GM21526 (cell line): ENCODE measurements at regions not wholly inside any gene's neighbourhood (a gene's known extent, or its start where the extent isn't known, plus 50 kb on each side); places are given as distances from the start of the nearest gene placed in this dataset.
"Not testable (repeated sequence)": the region's sequence is repeated elsewhere in the genome, so short reads cannot be mapped to it uniquely, and the experiment has no call there.

ENCODE experiments used
- ATAC-seq: cut with Tn5 transposase; IDR thresholded peaks from one replicate; pipeline ENCODE4 v1.9.1; 2021; ENCODE audit warnings: moderate library complexity; ENCODE audit not compliant: unreplicated experiment, low FRiP score

- ATAC-seq, result no peak
These were observed 823.9 kb upstream of the SLITRK1 start for GRCh38 chr13:84705982-84706710.

GRCh38 chr13:84702174-84702573 is 819.9 kb upstream of the SLITRK1 start:
- ATAC-seq, result no peak

- not testable (repeated sequence) for ATAC-seq
These were observed 815.3 kb upstream of the SLITRK1 start for GRCh38 chr13:84697591-84697990.

- ATAC-seq, result no peak
These were observed 804.7 kb upstream of the SLITRK1 start for GRCh38 chr13:84686973-84687372.

- no peak for ATAC-seq
These were observed 804.2 kb upstream of the SLITRK1 start for GRCh38 chr13:84686458-84686857.

GRCh38 chr13:84684804-84685203 is 802.5 kb upstream of the SLITRK1 start:
- ATAC-seq, result no peak

GRCh38 chr13:84684048-84684662 is 801.9 kb upstream of the SLITRK1 start:
- no peak for ATAC-seq

- no peak for ATAC-seq
These were observed 801.2 kb upstream of the SLITRK1 start for GRCh38 chr13:84683448-84683847.

GRCh38 chr13:84677836-84678235 is 795.6 kb upstream of the SLITRK1 start:
- no peak for ATAC-seq

- ATAC-seq, result no peak
These were observed 790.3 kb upstream of the SLITRK1 start for GRCh38 chr13:84672616-84673015.

- no peak for ATAC-seq
These were observed 788.0 kb upstream of the SLITRK1 start for GRCh38 chr13:84670245-84670644.

- ATAC-seq, result no peak
These were observed 786.4 kb upstream of the SLITRK1 start for GRCh38 chr13:84668637-84669036.

GRCh38 chr13:84662491-84662890 is 780.2 kb upstream of the SLITRK1 start:
- ATAC-seq, result no peak

- ATAC-seq, result no peak
These were observed 779.4 kb upstream of the SLITRK1 start for GRCh38 chr13:84661718-84662117.

- no peak for ATAC-seq
These were observed 777.0 kb upstream of the SLITRK1 start for GRCh38 chr13:84659359-84659661.

- no peak for ATAC-seq
These were observed 776.5 kb upstream of the SLITRK1 start for GRCh38 chr13:84658491-84659358.

- no peak for ATAC-seq
These were observed 773.4 kb upstream of the SLITRK1 start for GRCh38 chr13:84655677-84656076.

GRCh38 chr13:84654654-84655275 is 772.5 kb upstream of the SLITRK1 start:
- no peak for ATAC-seq

GRCh38 chr13:84653915-84654534 is 771.8 kb upstream of the SLITRK1 start:
- ATAC-seq, result no peak

GRCh38 chr13:84651705-84652104 is 769.4 kb upstream of the SLITRK1 start:
- no peak for ATAC-seq

- ATAC-seq, result no peak
These were observed 769.0 kb upstream of the SLITRK1 start for GRCh38 chr13:84651288-84651687.
